Right hindlimb (tissue), 1 donor: ENCODE measurements at regions not wholly inside any gene's neighbourhood (a gene's known extent, or its start where the extent isn't known, plus 50 kb on each side); places are given as distances from the start of the nearest gene placed in this dataset.
A peak's percentile ranks its signal among the peaks of the same experiment; 100 is the strongest.

Source experiments
- DNase-seq: peaks from one replicate; pipeline ENCODE4 v3.0.0-alpha.2; 2018

DNA sequence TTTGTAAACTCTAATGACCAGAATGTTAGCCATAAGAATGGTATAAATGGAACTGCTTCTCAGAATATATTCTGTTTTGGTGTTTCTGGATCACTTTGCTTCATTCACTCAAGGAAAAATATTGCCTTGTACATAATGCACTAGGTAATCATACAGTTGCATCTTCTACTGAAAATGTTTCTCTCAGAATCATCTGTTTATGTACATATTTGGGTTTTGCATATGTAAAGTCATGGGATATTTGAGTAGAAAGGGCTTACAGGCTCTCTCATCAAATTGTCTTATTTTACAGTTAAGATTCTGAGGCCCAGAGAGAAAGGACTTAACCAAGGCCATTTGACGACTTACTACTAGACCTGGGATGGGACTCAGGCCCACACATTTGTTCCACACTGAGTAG is 97.8 kb upstream of the PALM2AKAP2 start:
- DNase-seq = no peak

GRCh38 chr9:109683521-109683920 is 96.5 kb upstream of the PALM2AKAP2 start:
- DNase-seq = no peak

GRCh38 chr9:109689701-109690100 is 90.3 kb upstream of the PALM2AKAP2 start:
- no peak for DNase-seq

- no peak for DNase-seq
Measured at GRCh38 chr9:109699019-109699418, 81.0 kb upstream of the PALM2AKAP2 start.

DNA sequence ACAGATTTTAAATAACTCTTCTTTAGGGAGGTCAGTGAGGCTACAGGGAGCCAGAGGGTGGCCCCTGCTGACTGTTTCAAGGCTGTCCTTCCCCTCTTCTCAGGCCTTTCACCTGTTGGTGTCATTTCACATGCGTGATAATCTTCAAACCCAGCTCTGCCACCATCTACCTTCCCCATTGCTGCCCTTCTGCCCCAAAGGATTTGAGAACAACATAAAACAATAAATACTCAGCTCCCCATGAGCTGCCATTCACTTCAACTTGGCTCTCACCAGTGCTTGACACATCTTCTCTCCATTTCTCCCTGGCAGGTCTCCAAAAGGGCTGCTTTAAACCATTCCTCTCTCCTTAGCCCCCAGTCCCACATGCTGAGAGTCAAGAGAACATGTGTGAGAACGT is 75.5 kb upstream of the PALM2AKAP2 start:
- DNase-seq = no peak

DNA sequence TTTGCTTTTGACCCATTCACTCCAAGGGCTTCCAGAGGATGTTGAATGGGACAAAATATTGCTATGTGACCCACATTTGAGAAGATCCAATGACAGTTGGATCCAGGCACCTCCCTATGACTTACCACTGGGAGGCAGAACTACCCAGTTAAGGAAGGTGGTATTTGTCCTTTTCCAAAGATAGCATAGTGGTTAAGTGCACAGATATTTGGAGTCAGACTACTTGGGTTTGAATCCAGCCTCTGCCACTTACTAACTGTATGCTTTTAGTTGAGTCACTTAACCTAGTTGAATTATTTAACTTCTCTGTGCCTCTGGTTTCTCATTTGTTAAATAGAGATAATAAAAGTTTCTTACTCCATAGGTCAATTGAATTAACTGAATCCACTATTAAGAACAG is 74.5 kb upstream of the PALM2AKAP2 start:
- DNase-seq = no peak

DNA sequence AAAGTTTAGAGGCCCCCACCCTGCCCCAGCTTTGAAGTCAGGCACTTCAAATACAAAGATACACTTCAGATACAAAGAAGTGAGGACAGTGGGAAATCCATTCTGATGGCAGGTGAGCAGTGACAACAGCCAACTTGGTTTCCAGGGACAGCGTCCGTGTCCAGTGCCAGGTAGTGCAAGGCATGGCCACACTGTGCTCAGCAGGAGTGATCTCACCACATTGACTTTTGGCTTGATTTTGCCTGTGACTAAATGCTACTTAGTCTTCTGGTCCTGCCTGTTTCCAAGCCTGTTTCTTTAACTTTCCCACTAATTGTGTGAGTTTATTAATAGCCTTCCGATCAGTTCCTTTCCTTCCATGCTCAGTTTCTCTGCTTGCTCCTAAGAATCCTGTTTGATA is 72.6 kb upstream of the PALM2AKAP2 start:
- DNase-seq = no peak

DNA sequence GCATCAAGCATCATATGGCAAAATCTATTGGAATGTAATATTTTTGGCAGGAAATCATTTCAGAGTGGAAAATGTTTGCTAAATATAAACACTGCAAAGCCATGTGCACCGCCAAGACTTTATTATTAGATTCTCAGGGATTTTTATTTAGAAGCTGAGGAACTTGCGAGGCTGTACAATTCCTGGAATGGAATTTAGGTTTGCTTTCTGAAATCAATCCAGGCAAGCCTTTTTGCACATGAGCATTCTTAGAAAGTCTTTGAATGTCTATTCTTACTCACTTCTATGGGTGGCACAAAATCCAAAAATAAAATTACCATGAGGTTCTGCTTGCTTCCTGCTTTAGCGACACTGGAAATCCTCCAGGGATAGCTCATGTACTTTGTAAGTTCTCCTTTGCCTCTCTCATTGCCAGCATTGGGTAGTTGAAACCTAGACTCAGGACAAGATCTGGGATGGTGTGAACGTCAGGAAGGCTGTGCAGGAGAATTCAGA is 71.5 kb upstream of the PALM2AKAP2 start:
- DNase-seq = no peak

- no peak for DNase-seq
Measured at GRCh38 chr9:109709866-109710265, 70.1 kb upstream of the PALM2AKAP2 start.

- DNase-seq = no peak
Measured at GRCh38 chr9:109710830-109711229, 69.2 kb upstream of the PALM2AKAP2 start.

GRCh38 chr9:109715344-109715743 is 64.7 kb upstream of the PALM2AKAP2 start:
- no peak for DNase-seq

DNA sequence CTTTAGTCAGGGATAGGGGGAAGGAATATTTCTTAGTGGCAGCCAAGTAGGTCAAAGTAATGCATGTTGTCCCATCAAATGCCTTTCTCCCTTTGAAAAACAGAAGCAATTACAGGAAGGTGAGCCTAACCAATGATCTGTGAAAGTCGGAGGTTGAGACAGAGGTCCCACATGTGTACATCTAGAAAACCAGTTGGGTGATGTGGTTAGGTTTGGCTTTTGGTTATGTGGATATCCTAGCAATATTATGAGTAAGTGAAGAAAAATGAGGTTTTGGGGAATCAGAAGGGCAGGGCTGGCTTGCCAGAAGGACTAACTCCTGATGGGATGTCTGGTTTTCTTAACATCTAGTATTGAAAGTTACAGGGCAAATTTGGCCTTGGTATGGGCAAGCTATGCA is 63.4 kb upstream of the PALM2AKAP2 start:
- no peak for DNase-seq

DNA sequence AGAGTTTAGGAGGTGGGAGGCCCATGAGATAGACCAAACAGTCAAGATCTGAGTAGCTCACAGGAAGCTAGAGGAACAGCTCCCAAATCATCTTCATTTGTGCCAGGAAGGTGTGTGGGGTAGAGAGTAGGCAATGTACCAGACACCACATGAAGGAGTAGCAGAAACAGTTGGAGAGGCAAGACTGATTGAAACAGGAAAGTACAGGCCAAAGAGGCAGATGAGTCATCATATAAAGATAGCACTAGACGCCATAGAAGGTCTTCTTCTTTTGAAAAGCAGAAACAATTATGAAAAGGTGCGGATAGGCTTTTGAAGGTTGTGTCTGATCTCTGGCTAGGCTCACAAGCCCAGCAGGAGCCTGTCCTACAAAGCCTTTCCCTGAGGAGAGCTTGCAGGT is 62.7 kb upstream of the PALM2AKAP2 start:
- no peak for DNase-seq

GRCh38 chr9:109718861-109719260 is 61.1 kb upstream of the PALM2AKAP2 start:
- no peak for DNase-seq

- no peak for DNase-seq
Measured at GRCh38 chr9:109721001-109721400, 59.0 kb upstream of the PALM2AKAP2 start.

DNA sequence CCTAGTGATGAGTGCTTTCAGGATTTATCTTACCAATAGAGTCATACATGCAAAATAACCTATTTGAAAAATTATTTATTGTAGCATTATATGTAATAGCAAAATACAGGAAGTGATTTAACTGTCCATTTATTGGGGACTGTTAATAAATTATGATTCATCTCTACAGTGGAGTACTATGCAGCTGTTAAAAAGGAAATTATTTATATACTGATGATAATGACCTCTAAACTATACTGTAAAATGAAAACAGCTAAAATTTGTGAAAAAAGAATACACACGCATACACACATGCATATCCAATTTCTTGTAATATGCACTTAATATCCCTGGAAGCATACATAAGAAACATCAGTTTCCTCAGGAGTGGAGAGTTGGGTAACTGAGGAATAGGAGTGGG is 58.0 kb upstream of the PALM2AKAP2 start:
- no peak for DNase-seq

DNA sequence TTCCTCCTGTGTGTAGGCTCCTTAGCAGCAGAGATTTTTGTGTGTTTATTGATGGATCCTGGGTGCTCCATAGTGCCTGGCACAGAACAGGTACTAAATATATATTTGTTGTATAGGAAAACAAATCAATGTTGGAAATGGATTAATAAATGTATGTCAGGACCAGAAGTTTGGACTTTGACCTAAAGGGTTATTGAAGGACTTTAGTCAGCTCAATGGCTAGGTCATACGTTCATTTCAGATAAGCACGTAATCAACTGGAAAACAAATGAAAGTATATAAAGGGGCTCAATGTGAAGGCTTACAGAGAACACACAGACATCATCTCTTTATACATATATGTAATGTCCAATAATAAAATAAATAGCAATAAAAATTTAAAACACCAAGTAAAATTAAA is 56.2 kb upstream of the PALM2AKAP2 start:
- DNase-seq = no peak

GRCh38 chr9:109725460-109725859 is 54.5 kb upstream of the PALM2AKAP2 start:
- no peak for DNase-seq

DNA sequence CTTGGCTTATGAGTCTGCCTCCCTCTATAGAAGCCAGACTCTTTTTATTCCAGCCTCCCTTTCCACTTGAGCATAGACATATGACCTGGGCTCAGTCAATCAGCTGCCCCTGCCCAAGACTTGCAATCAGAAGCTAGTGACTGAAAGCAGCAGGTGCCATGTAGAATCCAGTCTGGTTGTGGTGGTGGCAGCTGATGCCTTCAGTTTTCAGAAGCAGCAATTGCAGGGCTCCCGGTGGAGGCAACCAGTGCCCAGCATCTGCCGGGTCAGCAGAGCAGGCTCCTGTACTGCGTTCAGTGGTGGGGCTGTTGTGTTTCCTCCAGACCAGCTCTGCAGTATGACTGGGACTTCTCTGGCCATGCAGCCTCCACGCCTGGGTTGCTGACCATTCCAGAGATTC is 53.9 kb upstream of the PALM2AKAP2 start:
- DNase-seq = peak; percentile 62

GRCh38 chr9:109728686-109729300 is 51.2 kb upstream of the PALM2AKAP2 start:
- no peak for DNase-seq

DNA sequence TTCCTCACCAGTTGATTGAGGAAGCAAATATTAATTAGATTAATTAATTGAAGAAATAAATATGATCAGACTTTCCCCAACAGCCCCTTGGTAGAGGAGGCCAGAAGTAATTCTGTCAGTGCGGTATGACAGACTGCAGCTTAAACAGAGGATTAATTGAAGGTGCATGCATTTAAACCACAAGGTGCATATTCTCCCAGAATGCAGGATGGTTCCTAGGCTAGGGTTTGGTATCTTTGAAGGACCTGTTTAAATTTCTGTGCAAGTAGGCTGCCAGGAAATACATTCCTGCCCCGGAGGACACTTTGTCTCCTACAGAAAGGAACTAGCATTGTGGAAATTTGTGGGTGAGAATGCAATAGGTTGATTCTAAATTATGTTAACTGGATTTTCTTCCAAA is 50.5 kb upstream of the PALM2AKAP2 start:
- no peak for DNase-seq
